Fibroblast of lung (primary cell): ENCODE measurements at regions not wholly inside any gene's neighbourhood (a gene's known extent, or its start where the extent isn't known, plus 50 kb on each side); places are given as distances from the start of the nearest gene placed in this dataset.

Source experiments
- CTCF ChIP-seq, 2 donors: IDR thresholded peaks in 1 of 2; conservative IDR thresholded peaks in 1 of 2; 1 replicate in 1 of 2; 2 replicates in 1 of 2; pipeline ENCODE4 v1.5.1; 2011 to 2012; ENCODE audit warnings: low read length in 2 of 2, control low read depth in 1 of 2, inconsistent platforms in 1 of 2, low read depth in 1 of 2, mild to moderate bottlenecking in 1 of 2
- EZH2 ChIP-seq: IDR thresholded peaks from 2 replicates; pipeline ENCODE4 v1.5.1; 2012; ENCODE audit warnings: low read length, control low read depth, mild to moderate bottlenecking; ENCODE audit errors: missing control alignments

DNA sequence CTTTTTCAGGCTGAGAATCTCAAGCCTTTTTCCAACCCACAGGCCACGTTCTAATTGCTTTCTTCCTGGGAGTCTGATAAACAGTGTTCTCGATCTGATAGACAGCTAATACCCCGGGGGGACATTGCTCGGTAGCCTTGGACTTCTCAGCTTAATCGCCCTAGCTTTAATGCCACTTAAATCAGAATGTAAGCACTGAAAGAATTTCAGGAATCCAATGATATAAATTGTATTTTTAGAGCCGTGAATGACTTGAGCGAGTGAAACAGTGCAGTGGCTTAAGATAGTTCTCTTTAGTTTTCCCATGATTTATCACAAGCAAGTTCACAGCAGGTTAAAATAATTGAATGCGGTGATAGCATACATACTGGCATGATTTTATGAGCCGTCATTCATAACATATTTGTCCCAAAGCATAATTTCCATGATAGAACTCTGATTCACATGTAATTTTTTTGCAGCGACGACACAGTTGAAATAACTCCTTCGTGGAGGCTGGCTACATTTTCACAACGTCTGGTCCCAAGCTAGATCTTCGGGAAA, 116.1 kb upstream of the MYOCD start:
- TF ChIP-seq CTCF (conservative IDR thresholded peaks at IDR 0.05 in 1 of 2, IDR thresholded peaks at IDR 0.05 in 1 of 2; ENCODE audit: low read depth in 1 of 2, low read length in 2 of 2): no peak
- TF ChIP-seq EZH2: no peak
